Suprapubic skin (tissue), 4 donors: ENCODE measurements at regions not wholly inside any gene's neighbourhood (a gene's known extent, or its start where the extent isn't known, plus 50 kb on each side); places are given as distances from the start of the nearest gene placed in this dataset.

Experiments used
- DNase-seq, 2 donors: peaks; one replicate each; pipeline ENCODE4 v3.0.0-alpha.2; 2019; ENCODE audit warnings: low spot score in 2 of 2
- H3K27ac ChIP-seq: fragments of 200-600 bp; sonication (generic); one replicate; pipeline ENCODE4 v1.5.1; 2019
- H3K27me3 ChIP-seq: fragments of 200-600 bp; sonication (generic); one replicate; pipeline ENCODE4 v1.5.1; 2019
- H3K36me3 ChIP-seq: fragments of 200-600 bp; sonication (generic); one replicate; pipeline ENCODE4 v1.5.1; 2019
- H3K4me1 ChIP-seq: fragments of 200-600 bp; sonication (generic); one replicate; pipeline ENCODE4 v1.5.1; 2019
- H3K4me3 ChIP-seq: fragments of 200-600 bp; sonication (generic); one replicate; pipeline ENCODE4 v1.5.1; 2019; ENCODE audit warnings: mild to moderate bottlenecking
- H3K9me3 ChIP-seq: fragments of 200-600 bp; sonication (generic); one replicate; pipeline ENCODE4 v1.5.1; 2019
- EP300 ChIP-seq: sonication (generic); formaldehyde crosslinking; IDR thresholded peaks from one replicate; pipeline ENCODE4 v1.6.1; 2017; ENCODE audit warnings: antibody characterized with exemption
- POLR2A ChIP-seq, 2 donors: fragments of 450-650 bp; IDR thresholded peaks; one replicate each; pipeline ENCODE4 v1.6.1; 2017; ENCODE audit warnings: antibody characterized with exemption in 2 of 2, mild to moderate bottlenecking in 2 of 2, moderate library complexity in 2 of 2
- POLR2AphosphoS5 ChIP-seq, 3 donors: sonication (generic); formaldehyde crosslinking; IDR thresholded peaks; one replicate each; pipeline ENCODE4 v1.6.1; 2017; ENCODE audit warnings: antibody characterized with exemption in 3 of 3
- WGBS: methylation state at CpG from one replicate; pipeline ENCODE4 v1.1.5; 2018; 5-methylcytosine and 5-hydroxymethylcytosine counted together
- TF ChIP-seq, protein P1 (sequence below), 2 donors: fragments of 200-600 bp in 1 of 2; fragments of 450-650 bp in 1 of 2; sonication (generic) in 1 of 2; IDR thresholded peaks; one replicate each; pipeline ENCODE4 v1.5.1; 2016 to 2019; ENCODE audit warnings: antibody characterized with exemption in 2 of 2, mild to moderate bottlenecking in 1 of 2, moderate library complexity in 1 of 2

DNA sequence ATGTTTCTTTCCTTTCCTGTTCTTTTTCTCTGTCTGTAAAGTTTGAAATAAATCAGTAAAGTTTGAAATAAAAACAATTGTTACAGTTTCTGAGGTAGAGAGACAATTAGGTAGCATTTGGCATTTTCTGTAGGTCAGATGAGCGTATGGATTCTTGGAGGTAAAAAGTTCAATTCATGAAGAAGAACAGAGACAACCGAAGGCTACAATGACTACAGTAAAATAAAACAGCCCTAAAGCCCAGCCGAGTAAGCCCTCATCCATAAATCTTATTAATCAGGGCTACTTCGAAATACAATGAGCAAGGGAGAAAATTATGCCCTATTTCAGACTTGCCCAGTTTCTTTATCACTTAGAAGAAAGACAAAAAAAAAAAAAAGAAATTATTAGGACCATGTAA lies 941.9 kb upstream of the SLC10A2 start:
- DNase-seq: no peak
- WGBS: 64% methylated on average over 4 of the region's 4 CpGs
- TF ChIP-seq POLR2A (IDR thresholded peaks at IDR 0.05) (no peak), POLR2AphosphoS5 (IDR thresholded peaks at IDR 0.05) (no peak), EP300 (no peak)
- TF ChIP-seq, protein P1, sequence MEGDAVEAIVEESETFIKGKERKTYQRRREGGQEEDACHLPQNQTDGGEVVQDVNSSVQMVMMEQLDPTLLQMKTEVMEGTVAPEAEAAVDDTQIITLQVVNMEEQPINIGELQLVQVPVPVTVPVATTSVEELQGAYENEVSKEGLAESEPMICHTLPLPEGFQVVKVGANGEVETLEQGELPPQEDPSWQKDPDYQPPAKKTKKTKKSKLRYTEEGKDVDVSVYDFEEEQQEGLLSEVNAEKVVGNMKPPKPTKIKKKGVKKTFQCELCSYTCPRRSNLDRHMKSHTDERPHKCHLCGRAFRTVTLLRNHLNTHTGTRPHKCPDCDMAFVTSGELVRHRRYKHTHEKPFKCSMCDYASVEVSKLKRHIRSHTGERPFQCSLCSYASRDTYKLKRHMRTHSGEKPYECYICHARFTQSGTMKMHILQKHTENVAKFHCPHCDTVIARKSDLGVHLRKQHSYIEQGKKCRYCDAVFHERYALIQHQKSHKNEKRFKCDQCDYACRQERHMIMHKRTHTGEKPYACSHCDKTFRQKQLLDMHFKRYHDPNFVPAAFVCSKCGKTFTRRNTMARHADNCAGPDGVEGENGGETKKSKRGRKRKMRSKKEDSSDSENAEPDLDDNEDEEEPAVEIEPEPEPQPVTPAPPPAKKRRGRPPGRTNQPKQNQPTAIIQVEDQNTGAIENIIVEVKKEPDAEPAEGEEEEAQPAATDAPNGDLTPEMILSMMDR (IDR thresholded peaks at IDR 0.05): no peak
- Histone ChIP-seq H3K9me3 (no peaks in the 10 kb centered on the region), H3K27ac (no peak overlapping the region), H3K36me3 (no peaks in the 10 kb centered on the region), H3K4me3 (no peak overlapping the region), H3K4me1 (peaks cover 3% of the 10 kb centered on the region), H3K27me3 (no peaks in the 10 kb centered on the region)

DNA sequence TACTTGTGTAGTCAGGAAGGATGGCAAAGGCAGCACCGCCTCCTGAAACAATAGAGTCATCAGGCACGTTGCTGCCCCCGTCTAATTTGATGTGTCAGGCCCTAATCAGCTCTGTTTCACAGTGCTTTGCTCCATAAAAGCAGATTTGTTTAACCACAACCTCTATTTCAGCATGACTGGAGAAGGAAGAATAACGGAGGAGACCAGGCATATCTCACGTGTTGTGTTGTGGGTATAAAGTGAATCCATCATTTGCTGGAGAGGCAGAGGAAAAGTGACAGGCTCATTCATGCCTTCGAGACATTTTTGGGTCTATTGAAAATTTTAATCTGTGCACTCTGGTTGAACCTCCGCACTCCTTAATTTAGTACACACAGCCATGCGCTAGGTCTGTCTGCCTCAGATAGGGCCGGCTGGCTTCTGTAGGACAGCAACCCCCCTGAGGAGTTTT lies 940.4 kb upstream of the SLC10A2 start:
- Histone ChIP-seq H3K4me1 (no peaks in the 10 kb centered on the region), H3K36me3 (no peaks in the 10 kb centered on the region), H3K27me3 (no peaks in the 10 kb centered on the region), H3K9me3 (no peaks in the 10 kb centered on the region), H3K27ac (no peak overlapping the region), H3K4me3 (no peak overlapping the region)
- no peak for DNase-seq
- WGBS: 68% methylated on average over 9 of the region's 9 CpGs
- TF ChIP-seq POLR2AphosphoS5 (IDR thresholded peaks at IDR 0.05): no peak
- no peak for TF ChIP-seq EP300
- TF ChIP-seq, protein P1 (IDR thresholded peaks at IDR 0.05): no peak
- no peak for TF ChIP-seq POLR2A (IDR thresholded peaks at IDR 0.05)

GRCh38 chr13:104004572-104004971 lies 938.4 kb upstream of the SLC10A2 start:
- no peak for TF ChIP-seq EP300
- TF ChIP-seq, protein P1 (IDR thresholded peaks at IDR 0.05): no peak
- TF ChIP-seq POLR2A (IDR thresholded peaks at IDR 0.05): no peak
- TF ChIP-seq POLR2AphosphoS5 (IDR thresholded peaks at IDR 0.05): no peak
- Histone ChIP-seq H3K27ac (no peak overlapping the region), H3K9me3 (no peaks in the 10 kb centered on the region), H3K4me3 (no peak overlapping the region), H3K4me1 (no peaks in the 10 kb centered on the region), H3K27me3 (no peaks in the 10 kb centered on the region), H3K36me3 (no peaks in the 10 kb centered on the region)
- WGBS: 58% methylated on average over 1 of the region's 1 CpG
- DNase-seq: no peak

DNA sequence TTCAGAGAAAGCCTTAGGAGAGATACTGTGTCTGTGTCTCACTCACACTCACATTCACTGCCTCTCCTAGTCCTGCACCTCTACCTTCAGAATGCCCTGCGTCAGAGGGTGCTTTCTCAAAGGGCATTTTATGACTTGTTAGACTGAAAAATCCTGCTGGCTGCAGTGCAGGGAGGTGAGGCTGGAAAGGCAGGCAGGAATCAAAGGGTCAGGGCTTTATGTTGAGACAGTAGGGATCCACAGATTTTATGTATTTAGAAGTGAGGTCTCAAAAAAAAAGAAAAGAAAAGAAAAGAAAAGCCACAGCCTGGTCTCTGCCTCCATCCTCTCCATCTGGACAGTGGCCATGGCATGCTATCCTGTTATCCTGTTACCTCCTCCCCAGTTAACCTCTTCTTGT lies 936.0 kb upstream of the SLC10A2 start:
- Histone ChIP-seq H3K27me3 (no peaks in the 10 kb centered on the region), H3K27ac (no peak overlapping the region), H3K36me3 (no peaks in the 10 kb centered on the region), H3K4me3 (no peak overlapping the region), H3K9me3 (no peaks in the 10 kb centered on the region), H3K4me1 (no peaks in the 10 kb centered on the region)
- no peak for DNase-seq
- WGBS: 53% methylated on average over 1 of the region's 1 CpG
- TF ChIP-seq EP300 (no peak), POLR2AphosphoS5 (IDR thresholded peaks at IDR 0.05) (no peak), POLR2A (IDR thresholded peaks at IDR 0.05) (no peak)

GRCh38 chr13:104001766-104002165 lies 935.5 kb upstream of the SLC10A2 start:
- DNase-seq: no peak
- no peaks in the 10 kb centered on the region for H3K27me3 ChIP-seq
- H3K36me3 ChIP-seq: no peaks in the 10 kb centered on the region
- no peaks in the 10 kb centered on the region for H3K9me3 ChIP-seq
- WGBS: 87% methylated on average over 3 of the region's 3 CpGs
- no peak overlapping the region for H3K4me3 ChIP-seq
- TF ChIP-seq POLR2A (IDR thresholded peaks at IDR 0.05) (no peak), EP300 (no peak), POLR2AphosphoS5 (IDR thresholded peaks at IDR 0.05) (no peak)
- TF ChIP-seq, protein P1 (IDR thresholded peaks at IDR 0.05): no peak
- no peaks in the 10 kb centered on the region for H3K4me1 ChIP-seq
- no peak overlapping the region for H3K27ac ChIP-seq

DNA sequence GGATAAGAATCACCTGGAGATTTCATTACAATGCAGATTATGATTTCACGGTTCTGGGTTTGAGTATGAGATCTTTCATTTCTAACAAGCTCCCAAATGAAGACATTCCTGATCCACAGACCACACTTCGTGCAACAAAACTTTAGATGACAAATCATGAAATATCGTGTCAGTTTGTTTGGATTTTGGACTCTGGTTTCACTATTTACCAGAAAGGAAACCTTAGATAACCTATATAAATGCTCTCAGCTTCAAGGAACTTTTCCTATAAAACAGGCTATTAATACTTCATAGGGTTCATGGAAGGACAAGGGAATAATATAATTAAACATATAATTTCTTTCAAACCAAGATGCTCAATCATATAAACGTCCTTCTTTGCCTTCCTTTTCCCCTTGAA lies 930.5 kb upstream of the SLC10A2 start:
- DNase-seq: no peak
- H3K27ac ChIP-seq: no peak overlapping the region
- no peaks in the 10 kb centered on the region for H3K9me3 ChIP-seq
- TF ChIP-seq POLR2AphosphoS5 (IDR thresholded peaks at IDR 0.05) (no peak), EP300 (no peak), POLR2A (IDR thresholded peaks at IDR 0.05) (no peak)
- TF ChIP-seq, protein P1 (IDR thresholded peaks at IDR 0.05): no peak
- H3K4me3 ChIP-seq: no peak overlapping the region
- H3K36me3 ChIP-seq: no peaks in the 10 kb centered on the region
- no peaks in the 10 kb centered on the region for H3K4me1 ChIP-seq
- no peaks in the 10 kb centered on the region for H3K27me3 ChIP-seq
- 73% methylated on average over 4 of the region's 4 CpGs for WGBS
